ENCODE measurements at regions not wholly inside any gene's neighbourhood (a gene's known extent, or its start where the extent isn't known, plus 50 kb on each side); places are given as distances from the start of the nearest gene placed in this dataset.

DNA sequence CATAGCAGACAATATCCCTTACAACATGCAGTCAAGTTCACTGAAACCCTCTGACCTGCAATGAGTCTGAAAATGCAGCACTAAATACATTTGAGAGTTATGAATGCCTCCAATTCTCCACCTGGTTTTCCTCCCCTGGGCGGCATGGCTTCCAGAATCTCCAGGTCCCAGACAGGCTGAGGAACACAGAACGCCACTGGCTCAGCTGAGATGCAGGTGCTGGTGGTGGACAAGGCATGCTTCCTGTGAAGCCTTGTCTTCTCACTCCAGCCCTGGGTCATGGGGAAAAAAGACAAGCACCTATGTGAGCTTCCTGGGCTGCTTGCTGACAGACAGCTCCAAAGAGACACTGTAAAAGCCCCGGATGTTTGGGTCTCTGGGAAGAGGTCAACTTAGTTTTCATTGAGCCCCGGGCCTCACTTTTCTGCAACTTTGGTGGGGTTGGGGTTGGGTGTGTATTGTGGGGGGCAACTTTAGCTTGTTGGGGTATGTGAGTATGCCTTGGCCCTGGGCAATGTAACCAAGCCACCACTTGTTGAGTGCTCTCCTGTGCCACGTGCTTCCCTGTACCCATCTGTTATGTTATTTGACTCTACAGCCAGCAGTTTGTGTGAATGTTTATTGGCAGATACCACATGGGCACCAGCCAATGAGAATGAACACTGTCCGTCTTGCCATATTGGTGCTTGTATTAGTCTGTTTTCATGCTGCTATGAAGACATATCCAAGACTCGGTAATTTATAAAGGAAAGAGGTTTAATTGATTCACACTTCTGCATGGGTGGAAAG, 127.8 kb downstream of the EMX2 start:
- no peak for TF ChIP-seq POLR2A (IDR thresholded peaks at IDR 0.05; ENCODE audit: low read depth, low read length)
- no peak for TF ChIP-seq CTCF (IDR thresholded peaks at IDR 0.05; ENCODE audit: extremely low read depth in 1 of 2, insufficient read depth in 1 of 2, low read depth in 1 of 2, low read length in 2 of 2)

All from endothelial cell of umbilical vein (primary cell).